PC-3 (cell line): ENCODE measurements at regions not wholly inside any gene's neighbourhood (a gene's known extent, or its start where the extent isn't known, plus 50 kb on each side); places are given as distances from the start of the nearest gene placed in this dataset.

Experiments
- ATAC-seq: fragments of 200-7000 bp; cut with Tn5 transposase; 2 replicates; pipeline ENCODE4 v1.9.1; 2020; ENCODE audit warnings: mild to moderate bottlenecking, moderate library complexity
- BruUV-seq: library from RNA; stranded (reverse); fragments of 400-500 nt; replicated peaks from 2 replicates; lab custom pipeline; 2021; lab: Mats Ljungman, UMichigan
- CTCF ChIA-PET: fragments of 300-600 bp; sonication (Branson Sonifier 250); formaldehyde crosslinking; loops from one replicate; lab custom pipeline; 2022; ENCODE audit warnings: antibody characterized with exemption; lab: Charles Lee
- POLR2A ChIA-PET: fragments of 300-600 bp; sonication (Branson Sonifier 250); formaldehyde crosslinking; loops from one replicate; lab custom pipeline; 2022; ENCODE audit warnings: antibody characterized with exemption; ENCODE audit not compliant: unreplicated experiment; lab: Charles Lee
- DNase-seq: peaks from one replicate; pipeline ENCODE4 v3.0.0-alpha.2; 2015
- H2AFZ ChIP-seq: fragments of 300-600 bp; sonication (generic); 2 replicates; pipeline ENCODE4 v1.6.0; 2016; ENCODE audit warnings: antibody characterized with exemption, low read length
- H3F3A ChIP-seq: fragments of 300-600 bp; sonication (generic); one replicate; pipeline ENCODE4 v1.6.0; 2017; ENCODE audit warnings: antibody characterized with exemption, low read length, control low read depth, mild to moderate bottlenecking; ENCODE audit not compliant: unreplicated experiment
- H3K27ac ChIP-seq: fragments of 300-600 bp; sonication (generic); 2 replicates; pipeline ENCODE4 v1.5.1; 2016; ENCODE audit warnings: mild to moderate bottlenecking, low read length
- H3K27me3 ChIP-seq: fragments of 300-600 bp; sonication (generic); 2 replicates; pipeline ENCODE4 v1.6.1; 2016; ENCODE audit warnings: low read length, mixed read lengths
- H3K36me3 ChIP-seq: fragments of 300-600 bp; sonication (generic); 2 replicates; pipeline ENCODE4 v1.6.1; 2016; ENCODE audit warnings: low read depth, mixed run types, low read length, mixed read lengths
- H3K4me1 ChIP-seq: fragments of 300-600 bp; sonication (generic); 2 replicates; pipeline ENCODE4 v1.5.1; 2016; ENCODE audit warnings: low read length; ENCODE audit not compliant: insufficient read depth
- H3K4me2 ChIP-seq: fragments of 300-600 bp; sonication (generic); 2 replicates; pipeline ENCODE4 v1.6.0; 2016; ENCODE audit warnings: low read length
- H3K4me3 ChIP-seq: fragments of 300-600 bp; sonication (generic); 2 replicates; pipeline ENCODE4 v1.5.1; 2016; ENCODE audit warnings: mild to moderate bottlenecking, low read length, mixed read lengths
- H3K79me2 ChIP-seq: fragments of 300-600 bp; sonication (generic); 2 replicates; pipeline ENCODE4 v1.6.1; 2017; ENCODE audit warnings: low read length, mixed read lengths
- H3K9ac ChIP-seq: fragments of 300-600 bp; sonication (generic); 2 replicates; pipeline ENCODE4 v1.6.0; 2016; ENCODE audit warnings: mild to moderate bottlenecking, low read length
- H3K9me2 ChIP-seq: fragments of 300-600 bp; sonication (generic); replicated peaks from 2 replicates; pipeline ENCODE4 v1.6.1; 2016; ENCODE audit warnings: mixed run types, low read length, mixed read lengths
- H3K9me3 ChIP-seq: fragments of 300-600 bp; sonication (generic); 2 replicates; pipeline ENCODE4 v1.6.1; 2016; ENCODE audit warnings: low read length, mixed read lengths
- H4K20me1 ChIP-seq: fragments of 300-600 bp; sonication (generic); 2 replicates; pipeline ENCODE4 v1.6.1; 2016; ENCODE audit warnings: low read length, mixed read lengths
- EZH2 ChIP-seq: fragments of 300-600 bp; sonication (generic); IDR thresholded peaks from one replicate; pipeline ENCODE4 v1.6.1; 2017; ENCODE audit warnings: antibody characterized with exemption, mild to moderate bottlenecking, low read length; ENCODE audit not compliant: unreplicated experiment
- EZH2phosphoT487 ChIP-seq: fragments of 300-600 bp; sonication (generic); IDR thresholded peaks from 2 replicates; pipeline ENCODE4 v1.6.1; 2018; ENCODE audit warnings: mild to moderate bottlenecking, antibody characterized with exemption, low read length, borderline replicate concordance
- intact Hi-C: fragments of 100-400 bp; cut with micrococcal nuclease; formaldehyde crosslinking; loops from 2 replicates; pipeline ENCODE4 v1.9.0; 2023
- TF ChIP-seq, protein P1 (sequence below): fragments of 300-600 bp; sonication (generic); conservative IDR thresholded peaks from 2 replicates; pipeline ENCODE4 v1.5.1; 2017; ENCODE audit warnings: antibody characterized with exemption, low read depth, mild to moderate bottlenecking, low read length

DNA sequence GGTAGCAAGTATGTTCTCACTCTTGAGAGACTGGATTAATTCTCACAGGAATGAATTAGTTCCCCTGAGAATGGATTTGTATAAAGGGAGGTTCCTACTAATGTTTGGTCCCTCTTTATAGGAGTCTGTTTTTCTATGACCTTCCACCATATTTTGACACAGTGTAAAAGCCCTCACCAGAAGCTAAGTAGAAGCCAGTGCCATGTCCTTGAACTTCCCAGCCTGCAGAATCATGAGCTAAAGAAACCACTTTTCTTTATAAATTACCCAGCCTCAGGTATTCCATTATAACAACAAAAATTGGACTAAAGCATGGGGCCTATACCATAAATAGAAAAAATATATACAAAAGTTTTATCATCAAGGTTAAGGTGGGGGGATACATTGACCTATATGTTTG, 227.9 kb upstream of the DTNA start:
- Histone ChIP-seq H3K79me2 (no peaks in the 10 kb centered on the region), H3F3A (no peaks in the 10 kb centered on the region), H3K4me1 (no peaks in the 10 kb centered on the region), H2AFZ (no peak overlapping the region), H3K9ac (no peak overlapping the region), H3K9me2 (no peaks in the 10 kb centered on the region), H3K27ac (no peak overlapping the region), H3K27me3 (no peaks in the 10 kb centered on the region), H3K4me2 (no peak overlapping the region), H3K36me3 (no peaks in the 10 kb centered on the region), H3K4me3 (no peak overlapping the region), H4K20me1 (no peaks in the 10 kb centered on the region), H3K9me3 (no peaks in the 10 kb centered on the region)
- ChIA-PET CTCF (no interaction called here), POLR2A (no interaction called here)
- TF ChIP-seq EZH2phosphoT487 (no peak), EZH2 (no peak)
- TF ChIP-seq, protein P1, sequence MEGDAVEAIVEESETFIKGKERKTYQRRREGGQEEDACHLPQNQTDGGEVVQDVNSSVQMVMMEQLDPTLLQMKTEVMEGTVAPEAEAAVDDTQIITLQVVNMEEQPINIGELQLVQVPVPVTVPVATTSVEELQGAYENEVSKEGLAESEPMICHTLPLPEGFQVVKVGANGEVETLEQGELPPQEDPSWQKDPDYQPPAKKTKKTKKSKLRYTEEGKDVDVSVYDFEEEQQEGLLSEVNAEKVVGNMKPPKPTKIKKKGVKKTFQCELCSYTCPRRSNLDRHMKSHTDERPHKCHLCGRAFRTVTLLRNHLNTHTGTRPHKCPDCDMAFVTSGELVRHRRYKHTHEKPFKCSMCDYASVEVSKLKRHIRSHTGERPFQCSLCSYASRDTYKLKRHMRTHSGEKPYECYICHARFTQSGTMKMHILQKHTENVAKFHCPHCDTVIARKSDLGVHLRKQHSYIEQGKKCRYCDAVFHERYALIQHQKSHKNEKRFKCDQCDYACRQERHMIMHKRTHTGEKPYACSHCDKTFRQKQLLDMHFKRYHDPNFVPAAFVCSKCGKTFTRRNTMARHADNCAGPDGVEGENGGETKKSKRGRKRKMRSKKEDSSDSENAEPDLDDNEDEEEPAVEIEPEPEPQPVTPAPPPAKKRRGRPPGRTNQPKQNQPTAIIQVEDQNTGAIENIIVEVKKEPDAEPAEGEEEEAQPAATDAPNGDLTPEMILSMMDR, result no peak
- no peak for DNase-seq
- ATAC-seq, result no peak
- intact Hi-C loops, result no loop called here
- no TSS peak for BruUV-seq

DNA sequence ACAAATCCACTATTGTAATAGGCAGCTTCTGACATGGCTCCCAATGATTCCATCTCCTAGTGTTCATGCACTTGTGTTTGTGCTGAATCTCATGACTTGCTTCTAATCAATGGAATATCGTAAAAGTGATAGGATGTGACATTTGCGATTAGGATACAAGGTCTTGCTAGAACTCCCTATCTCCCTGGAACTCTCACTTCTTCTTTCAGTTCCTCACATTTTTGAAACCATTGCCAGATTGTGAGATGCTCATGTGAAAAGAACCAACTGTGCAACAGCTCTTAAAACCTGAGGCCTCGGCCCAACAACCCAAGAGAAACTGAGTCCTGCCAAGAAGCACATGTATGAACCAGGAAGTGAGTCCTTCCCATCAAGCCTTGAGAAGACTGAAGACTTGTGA, 226.9 kb upstream of the DTNA start:
- ATAC-seq (no peak), DNase-seq (no peak)
- H3K4me1 ChIP-seq, result no peaks in the 10 kb centered on the region
- no peaks in the 10 kb centered on the region for H3K9me3 ChIP-seq
- BruUV-seq, result no TSS peak
- H3K27me3 ChIP-seq, result no peaks in the 10 kb centered on the region
- POLR2A ChIA-PET, result no interaction called here
- H3K36me3 ChIP-seq, result no peaks in the 10 kb centered on the region
- H3K9me2 ChIP-seq, result no peaks in the 10 kb centered on the region
- no peak overlapping the region for H3K27ac ChIP-seq
- no peaks in the 10 kb centered on the region for H3K79me2 ChIP-seq
- CTCF ChIA-PET, result no interaction called here
- H3K9ac ChIP-seq, result no peak overlapping the region
- no peak overlapping the region for H3K4me3 ChIP-seq
- H2AFZ ChIP-seq, result no peak overlapping the region
- no peaks in the 10 kb centered on the region for H3F3A ChIP-seq
- no peak overlapping the region for H3K4me2 ChIP-seq
- TF ChIP-seq EZH2phosphoT487 (no peak), EZH2 (no peak)
- TF ChIP-seq, protein P1, result no peak
- no peaks in the 10 kb centered on the region for H4K20me1 ChIP-seq
- intact Hi-C loops, result no loop called here

DNA sequence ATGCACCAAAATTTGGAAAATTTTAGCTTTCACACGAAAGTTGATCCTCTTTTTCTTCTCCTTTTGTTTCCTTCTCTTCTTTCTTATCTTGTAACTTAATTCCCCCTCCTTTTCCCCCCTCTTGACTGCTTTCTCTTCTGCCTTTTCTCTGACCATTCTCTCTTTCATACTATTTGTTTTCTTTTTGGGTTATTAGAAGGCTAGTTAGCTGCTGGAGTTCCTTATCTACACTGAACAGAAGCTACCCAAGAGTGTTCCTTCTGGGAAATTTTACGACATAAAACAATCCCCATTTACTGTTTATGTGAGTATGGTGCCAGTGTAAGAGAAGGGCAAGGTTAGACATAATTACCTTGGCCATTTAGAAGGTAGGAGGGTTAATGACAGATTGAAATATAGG, 218.4 kb upstream of the DTNA start:
- 0 out of 2 replicates have a peak, but pooled peaks cover 6% of the 10 kb centered on the region for H4K20me1 ChIP-seq
- no peak overlapping the region for H3K4me2 ChIP-seq
- H3K27ac ChIP-seq, result no peak overlapping the region
- H3K4me1 ChIP-seq, result peaks cover 6% of the 10 kb centered on the region; the same call in 1 of the 2 replicates
- no peak for ATAC-seq
- H3K9me2 ChIP-seq, result no peaks in the 10 kb centered on the region
- CTCF ChIA-PET, result interaction anchor here (1.0 kb wide), 1 partner anchor 267 kb away, joined by 3 read pairs; the partner anchor contains the start of gene NOL4
- no peaks in the 10 kb centered on the region for H3F3A ChIP-seq
- H3K4me3 ChIP-seq, result no peak overlapping the region
- TF ChIP-seq, protein P1, result no peak
- no peak for TF ChIP-seq EZH2
- no peak for TF ChIP-seq EZH2phosphoT487
- no peak overlapping the region for H3K9ac ChIP-seq
- DNase-seq, result no peak
- H3K79me2 ChIP-seq, result peaks cover 24% of the 10 kb centered on the region
- no peaks in the 10 kb centered on the region for H3K27me3 ChIP-seq
- BruUV-seq, result no TSS peak
- H3K36me3 ChIP-seq, result no peaks in the 10 kb centered on the region
- POLR2A ChIA-PET, result no interaction called here
- intact Hi-C loops, result loop anchor here (5.0 to 10.0 kb wide), 4 partner anchors 139 to 369 kb away; no protein-coding TSS in a partner anchor
- no peak overlapping the region for H2AFZ ChIP-seq
- no peaks in the 10 kb centered on the region for H3K9me3 ChIP-seq
